Osteocyte (in vitro differentiated cells): ENCODE measurements at regions not wholly inside any gene's neighbourhood (a gene's known extent, or its start where the extent isn't known, plus 50 kb on each side); places are given as distances from the start of the nearest gene placed in this dataset.
A peak's percentile ranks its signal among the peaks of the same experiment; 100 is the strongest.

Source experiments
- DNase-seq: peaks from one replicate; pipeline ENCODE4 v3.0.0; 2021; ENCODE audit warnings: mixed read lengths; ENCODE audit not compliant: unreplicated experiment; ENCODE audit errors: extremely low spot score
- H3K27ac Mint-ChIP-seq: one replicate; pipeline ENCODE4 v1.8.0; 2021; ENCODE audit warnings: mild to moderate bottlenecking, mixed read lengths; ENCODE audit not compliant: unreplicated experiment
- H3K27me3 Mint-ChIP-seq: one replicate; pipeline ENCODE4 v1.8.0; 2021; ENCODE audit warnings: mixed read lengths; ENCODE audit not compliant: unreplicated experiment
- H3K36me3 Mint-ChIP-seq: one replicate; pipeline ENCODE4 v1.8.0; 2021; ENCODE audit warnings: mixed read lengths; ENCODE audit not compliant: unreplicated experiment
- H3K4me1 Mint-ChIP-seq: one replicate; pipeline ENCODE4 v1.8.0; 2021; ENCODE audit warnings: mixed read lengths; ENCODE audit not compliant: unreplicated experiment
- H3K4me3 Mint-ChIP-seq: one replicate; pipeline ENCODE4 v1.8.0; 2021; ENCODE audit warnings: mild to moderate bottlenecking, moderate library complexity, mixed read lengths; ENCODE audit not compliant: unreplicated experiment
- H3K9me3 Mint-ChIP-seq: one replicate; pipeline ENCODE4 v1.8.0; 2021; ENCODE audit warnings: mixed read lengths; ENCODE audit not compliant: unreplicated experiment
- CTCF ChIP-seq: fragments of 200-600 bp; sonication (generic); IDR thresholded peaks from 2 replicates; pipeline ENCODE4 v1.5.0; 2021; ENCODE audit warnings: antibody characterized with exemption, mild to moderate bottlenecking, moderate library complexity

- DNase-seq = peak; percentile 77
- Mint-ChIP-seq H3K4me1 (no peaks in the 10 kb centered on the region), H3K36me3 (no peaks in the 10 kb centered on the region), H3K27me3 (no peaks in the 10 kb centered on the region), H3K9me3 (no peaks in the 10 kb centered on the region), H3K27ac (no peak overlapping the region), H3K4me3 (no peak overlapping the region)
- TF ChIP-seq CTCF = no peak
Observed at GRCh38 chr22:49015459-49015858, 812.2 kb downstream of the BRD1 start.

- DNase-seq = peak; percentile 81
- H3K27me3 Mint-ChIP-seq = no peaks in the 10 kb centered on the region
- H3K36me3 Mint-ChIP-seq = no peaks in the 10 kb centered on the region
- TF ChIP-seq CTCF = no peak
- no peaks in the 10 kb centered on the region for H3K9me3 Mint-ChIP-seq
- no peak overlapping the region for H3K27ac Mint-ChIP-seq
- no peaks in the 10 kb centered on the region for H3K4me1 Mint-ChIP-seq
- no peak overlapping the region for H3K4me3 Mint-ChIP-seq
Observed at GRCh38 chr22:49014227-49015201, 813.2 kb downstream of the BRD1 start.

GRCh38 chr22:49013707-49014106 is 814.0 kb downstream of the BRD1 start:
- Mint-ChIP-seq H3K4me1 (no peaks in the 10 kb centered on the region), H3K4me3 (no peak overlapping the region), H3K27me3 (no peaks in the 10 kb centered on the region), H3K9me3 (no peaks in the 10 kb centered on the region), H3K27ac (no peak overlapping the region), H3K36me3 (no peaks in the 10 kb centered on the region)
- TF ChIP-seq CTCF = no peak
- DNase-seq = peak; percentile 65

GRCh38 chr22:49012712-49013395 is 814.8 kb downstream of the BRD1 start:
- H3K27me3 Mint-ChIP-seq = no peaks in the 10 kb centered on the region
- H3K4me1 Mint-ChIP-seq = no peaks in the 10 kb centered on the region
- DNase-seq = no peak
- H3K27ac Mint-ChIP-seq = no peak overlapping the region
- H3K36me3 Mint-ChIP-seq = no peaks in the 10 kb centered on the region
- no peak overlapping the region for H3K4me3 Mint-ChIP-seq
- TF ChIP-seq CTCF = no peak
- H3K9me3 Mint-ChIP-seq = no peaks in the 10 kb centered on the region
